Immature natural killer cell (primary cell): ENCODE measurements at regions not wholly inside any gene's neighbourhood (a gene's known extent, or its start where the extent isn't known, plus 50 kb on each side); places are given as distances from the start of the nearest gene placed in this dataset.
"Not testable (repeated sequence)": the region's sequence is repeated elsewhere in the genome, so short reads cannot be mapped to it uniquely, and the experiment has no call there.

Experiments
- DNase-seq, 3 donors: peaks; one replicate each; pipeline ENCODE4 v3.0.0; 2022; ENCODE audit warnings: mixed read lengths in 1 of 3
- H3K27ac Mint-ChIP-seq, 6 donors: one replicate each; pipeline ENCODE4 v1.8.0; 2020; ENCODE audit warnings: mixed read lengths in 6 of 6, mild to moderate bottlenecking in 5 of 6, inconsistent platforms in 4 of 6, moderate library complexity in 3 of 6
- H3K27me3 Mint-ChIP-seq, 3 donors: one replicate each; pipeline ENCODE4 v1.8.0; 2020 to 2021; ENCODE audit warnings: low read depth in 3 of 3, mild to moderate bottlenecking in 3 of 3, mixed read lengths in 3 of 3, moderate library complexity in 3 of 3, inconsistent platforms in 1 of 3
- H3K36me3 Mint-ChIP-seq, 3 donors: one replicate each; pipeline ENCODE4 v1.8.0; 2020; ENCODE audit warnings: mixed read lengths in 3 of 3, inconsistent platforms in 2 of 3, mild to moderate bottlenecking in 2 of 3
- H3K4me1 Mint-ChIP-seq, 2 donors: one replicate each; pipeline ENCODE4 v1.8.0; 2020; ENCODE audit warnings: inconsistent platforms in 2 of 2, mild to moderate bottlenecking in 2 of 2, mixed read lengths in 2 of 2, moderate library complexity in 1 of 2
- H3K4me3 Mint-ChIP-seq, 5 donors: one replicate each; pipeline ENCODE4 v1.8.0; 2020; ENCODE audit warnings: mild to moderate bottlenecking in 5 of 5, mixed read lengths in 5 of 5, inconsistent platforms in 3 of 5, moderate library complexity in 3 of 5
- H3K9me3 Mint-ChIP-seq, 6 donors: one replicate each; pipeline ENCODE4 v1.8.0; 2020; ENCODE audit warnings: mild to moderate bottlenecking in 6 of 6, mixed read lengths in 6 of 6, inconsistent platforms in 4 of 6, moderate library complexity in 3 of 6

- no peak for DNase-seq
- Mint-ChIP-seq H3K27me3 (peaks cover 0 to 1% (median 0%) of the 10 kb centered on the region in 3 donors), H3K4me3 (no peak overlapping the region), H3K27ac (no peak overlapping the region), H3K9me3 (peaks cover 0 to 7% (median 0%) of the 10 kb centered on the region in 6 donors), H3K4me1 (no peaks in the 10 kb centered on the region), H3K36me3 (no peaks in the 10 kb centered on the region)
Measured at GRCh38 chr12:97960741-97961608, 498.4 kb downstream of the RMST start.

DNA sequence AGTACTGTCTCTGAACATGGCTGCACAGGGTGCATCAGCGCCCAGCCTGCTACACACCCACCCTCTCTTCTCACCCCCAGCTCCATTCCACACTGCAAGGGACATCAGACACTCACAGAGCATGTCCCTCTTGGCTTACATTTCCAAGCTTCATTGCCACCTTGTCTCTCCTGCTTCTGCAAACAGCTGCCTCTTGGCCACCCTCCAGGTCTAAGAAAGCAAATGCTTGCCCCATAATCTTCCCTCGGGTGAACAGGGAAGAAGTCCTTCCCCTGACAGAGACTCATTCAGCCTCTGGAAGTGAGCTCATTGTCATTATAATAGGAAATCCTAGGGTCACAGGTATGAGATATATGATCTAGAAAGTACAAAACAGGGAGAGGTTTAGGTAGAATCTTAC lies 505.2 kb downstream of the RMST start:
- Mint-ChIP-seq H3K27ac (no peak overlapping the region), H3K9me3 (no peaks in the 10 kb centered on the region), H3K27me3 (peaks cover 0 to 2% (median 1%) of the 10 kb centered on the region in 3 donors), H3K4me3 (no peak overlapping the region), H3K4me1 (no peaks in the 10 kb centered on the region), H3K36me3 (no peaks in the 10 kb centered on the region)
- DNase-seq: no peak

GRCh38 chr12:97968641-97969197 lies 506.1 kb downstream of the RMST start:
- Mint-ChIP-seq H3K4me3 (no peak overlapping the region), H3K9me3 (no peaks in the 10 kb centered on the region)

GRCh38 chr12:97977870-97978405 lies 515.3 kb downstream of the RMST start:
- H3K4me3 Mint-ChIP-seq: no peak overlapping the region
- no peaks in the 10 kb centered on the region for H3K36me3 Mint-ChIP-seq
- no peak overlapping the region for H3K27ac Mint-ChIP-seq
- H3K27me3 Mint-ChIP-seq: peaks cover 0 to 2% (median 2%) of the 10 kb centered on the region in 3 donors
- no peaks in the 10 kb centered on the region for H3K9me3 Mint-ChIP-seq
- no peak for DNase-seq
- no peaks in the 10 kb centered on the region for H3K4me1 Mint-ChIP-seq

More at GRCh38 chr12:97968641-97969197, 506.1 kb downstream of the RMST start:
- DNase-seq: no peak
- H3K27me3 Mint-ChIP-seq: peaks cover 0 to 2% (median 1%) of the 10 kb centered on the region in 3 donors
- H3K36me3 Mint-ChIP-seq: no peaks in the 10 kb centered on the region
- H3K27ac Mint-ChIP-seq: no peak overlapping the region
- H3K4me1 Mint-ChIP-seq: no peaks in the 10 kb centered on the region

DNA sequence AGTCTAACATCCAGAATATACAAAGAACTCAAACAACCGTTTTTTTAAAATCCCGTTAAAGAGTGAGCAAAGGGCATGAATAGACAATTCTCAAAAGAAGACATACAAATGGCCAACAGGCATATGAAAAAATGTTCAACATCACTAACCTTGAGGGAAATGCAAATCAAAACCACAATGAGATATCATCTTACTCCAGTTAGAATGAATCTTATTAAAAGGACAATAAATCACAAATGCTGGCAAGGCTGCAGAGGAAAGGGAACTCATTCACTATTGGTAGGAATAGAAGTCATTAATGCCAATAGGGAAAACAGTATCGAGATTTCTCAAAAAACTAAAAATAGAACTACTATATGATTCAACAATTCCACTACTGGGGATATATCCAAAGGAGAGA lies 520.1 kb downstream of the RMST start:
- H3K4me3 Mint-ChIP-seq: no peak overlapping the region
- peaks cover 0 to 11% (median under 1%) of the 10 kb centered on the region in 6 donors for H3K9me3 Mint-ChIP-seq
- H3K27me3 Mint-ChIP-seq: no peaks in the 10 kb centered on the region
- DNase-seq: no peak
- no peak overlapping the region for H3K27ac Mint-ChIP-seq
- no peaks in the 10 kb centered on the region for H3K4me1 Mint-ChIP-seq
- H3K36me3 Mint-ChIP-seq: no peaks in the 10 kb centered on the region

DNA sequence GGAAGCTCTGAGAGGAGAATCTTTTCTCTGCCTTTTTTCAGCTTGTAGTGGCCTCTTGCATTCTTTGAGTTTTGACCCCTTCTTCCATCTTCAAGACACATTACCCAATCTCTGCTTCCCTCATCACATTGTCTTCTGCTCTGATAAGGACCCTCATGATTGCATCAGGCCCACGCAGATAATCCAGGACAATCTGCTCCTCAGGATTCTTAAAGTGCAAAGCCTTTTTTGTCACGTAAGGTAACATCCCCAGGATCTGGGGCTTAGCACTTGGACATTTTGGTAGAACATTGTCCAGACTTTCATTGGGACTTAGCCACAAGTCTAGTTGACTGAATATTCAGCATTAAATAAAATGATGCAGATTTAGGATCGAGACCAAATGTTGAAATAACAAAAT lies 521.2 kb downstream of the RMST start:
- Mint-ChIP-seq H3K27me3 (no peaks in the 10 kb centered on the region), H3K4me3 (no peak overlapping the region), H3K9me3 (peaks cover 0 to 14% (median 1%) of the 10 kb centered on the region in 6 donors), H3K36me3 (no peaks in the 10 kb centered on the region), H3K27ac (no peak overlapping the region), H3K4me1 (no peaks in the 10 kb centered on the region)
- DNase-seq: no peak

DNA sequence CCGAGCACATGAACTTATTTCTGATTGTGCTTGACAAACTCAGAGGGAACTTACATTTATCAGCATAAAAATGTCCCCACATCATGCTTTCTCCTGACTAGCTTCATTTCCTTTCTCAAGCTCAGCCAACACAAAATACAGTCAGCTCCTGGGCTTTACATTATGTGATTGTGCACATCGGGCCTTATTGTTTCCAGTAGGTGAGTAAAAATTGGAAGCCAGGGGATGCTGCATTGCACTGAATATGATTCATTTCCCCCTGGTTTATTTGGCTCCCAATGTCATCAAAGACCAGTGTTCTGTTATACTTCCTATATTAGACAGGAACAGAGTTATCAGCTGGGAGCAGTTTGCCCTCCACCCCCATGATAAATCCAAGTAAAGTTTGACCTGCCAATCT lies 521.8 kb downstream of the RMST start:
- Mint-ChIP-seq H3K27ac (no peak overlapping the region), H3K36me3 (no peaks in the 10 kb centered on the region), H3K4me3 (no peak overlapping the region), H3K27me3 (no peaks in the 10 kb centered on the region), H3K4me1 (no peaks in the 10 kb centered on the region), H3K9me3 (peaks cover 0 to 14% (median 1%) of the 10 kb centered on the region in 6 donors)
- no peak for DNase-seq

DNA sequence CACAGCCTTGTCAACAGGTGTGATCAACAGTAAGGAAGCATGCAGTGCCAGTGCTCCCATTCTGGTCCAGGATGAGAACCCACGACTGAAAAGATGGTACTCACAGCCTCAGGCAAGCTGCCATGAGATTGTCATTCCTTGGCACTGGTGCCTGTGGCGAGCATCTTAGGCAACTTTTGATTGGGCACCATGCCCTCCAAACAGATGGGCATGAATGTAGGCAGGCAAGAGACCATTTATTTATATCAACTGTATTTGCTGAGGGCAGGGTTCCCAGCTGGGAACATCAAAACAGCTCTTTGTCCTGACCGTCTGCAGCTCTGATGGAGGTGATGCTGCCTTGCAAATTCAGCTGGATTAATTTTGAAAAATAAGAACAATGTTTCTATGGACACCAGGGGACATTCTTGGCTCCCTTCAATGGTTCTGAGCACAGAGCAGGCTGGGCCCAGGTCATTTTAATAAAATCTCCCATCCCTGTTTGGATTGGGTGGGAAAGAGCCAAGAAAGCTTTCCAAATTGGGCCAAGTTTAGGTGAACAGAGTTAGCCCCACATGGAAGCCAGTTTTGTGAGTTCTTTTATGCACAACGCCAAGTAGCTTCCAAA lies 522.5 kb downstream of the RMST start:
- Mint-ChIP-seq H3K4me1 (no peaks in the 10 kb centered on the region), H3K27me3 (no peaks in the 10 kb centered on the region), H3K27ac (no peak overlapping the region), H3K36me3 (no peaks in the 10 kb centered on the region), H3K4me3 (no peak overlapping the region), H3K9me3 (peaks cover 0 to 14% (median 1%) of the 10 kb centered on the region in 6 donors)
- no peak for DNase-seq

GRCh38 chr12:97985834-97986233 lies 523.2 kb downstream of the RMST start:
- Mint-ChIP-seq H3K4me1 (no peaks in the 10 kb centered on the region), H3K4me3 (no peak overlapping the region), H3K36me3 (no peaks in the 10 kb centered on the region), H3K9me3 (peaks cover 0 to 14% (median 3%) of the 10 kb centered on the region in 6 donors), H3K27me3 (no peaks in the 10 kb centered on the region), H3K27ac (no peak overlapping the region)
- no peak for DNase-seq

- peaks cover 0 to 26% (median 6%) of the 10 kb centered on the region in 6 donors for H3K9me3 Mint-ChIP-seq
- H3K4me3 Mint-ChIP-seq, H3K4me1 Mint-ChIP-seq, H3K27me3 Mint-ChIP-seq, DNase-seq, H3K36me3 Mint-ChIP-seq, H3K27ac Mint-ChIP-seq: not testable (repeated sequence)
Measured at GRCh38 chr12:97988588-97988987, 526.0 kb downstream of the RMST start.

GRCh38 chr12:97989366-97989940 lies 525.9 kb upstream of the TMPO start:
- Mint-ChIP-seq H3K27ac (no peak overlapping the region), H3K27me3 (peaks cover 0 to 6% (median 0%) of the 10 kb centered on the region in 3 donors), H3K4me1 (no peaks in the 10 kb centered on the region), H3K4me3 (no peak overlapping the region), H3K9me3 (peaks cover 0 to 26% (median 6%) of the 10 kb centered on the region in 6 donors), H3K36me3 (no peaks in the 10 kb centered on the region)
- DNase-seq: no peak

GRCh38 chr12:97994746-97995484 lies 520.5 kb upstream of the TMPO start:
- no peaks in the 10 kb centered on the region for H3K36me3 Mint-ChIP-seq
- no peak overlapping the region for H3K4me3 Mint-ChIP-seq
- peaks cover 0 to 19% (median 5%) of the 10 kb centered on the region in 6 donors for H3K9me3 Mint-ChIP-seq
- DNase-seq: no peak
- no peak overlapping the region for H3K27ac Mint-ChIP-seq
- H3K27me3 Mint-ChIP-seq: peaks cover 0 to 6% (median 0%) of the 10 kb centered on the region in 3 donors
- no peaks in the 10 kb centered on the region for H3K4me1 Mint-ChIP-seq

- no peak overlapping the region for H3K27ac Mint-ChIP-seq
- H3K36me3 Mint-ChIP-seq: no peaks in the 10 kb centered on the region
- H3K4me1 Mint-ChIP-seq: no peaks in the 10 kb centered on the region
- H3K4me3 Mint-ChIP-seq: no peak overlapping the region
- DNase-seq: no peak
- peaks cover 0 to 6% (median 0%) of the 10 kb centered on the region in 3 donors for H3K27me3 Mint-ChIP-seq
- peaks cover 0 to 16% (median 5%) of the 10 kb centered on the region in 6 donors for H3K9me3 Mint-ChIP-seq
Measured at GRCh38 chr12:97995559-97995958, 519.8 kb upstream of the TMPO start.
